Choroid plexus epithelial cell (primary cell): ENCODE measurements at regions not wholly inside any gene's neighbourhood (a gene's known extent, or its start where the extent isn't known, plus 50 kb on each side); places are given as distances from the start of the nearest gene placed in this dataset.

ENCODE experiments used
- DNase-seq: peaks from one replicate; pipeline ENCODE4 v3.0.0-alpha.2; 2010; ENCODE audit warnings: low read depth
- H3K4me3 ChIP-seq: 2 replicates; pipeline ENCODE4 v1.5.1; 2011; ENCODE audit warnings: low read depth, mild to moderate bottlenecking, control low read depth, low read length, moderate library complexity
- TF ChIP-seq, protein P1 (sequence below): conservative IDR thresholded peaks from 2 replicates; pipeline ENCODE4 v1.5.1; 2011; ENCODE audit warnings: low read depth, mild to moderate bottlenecking, control low read depth, inconsistent platforms, low read length, moderate library complexity

DNA sequence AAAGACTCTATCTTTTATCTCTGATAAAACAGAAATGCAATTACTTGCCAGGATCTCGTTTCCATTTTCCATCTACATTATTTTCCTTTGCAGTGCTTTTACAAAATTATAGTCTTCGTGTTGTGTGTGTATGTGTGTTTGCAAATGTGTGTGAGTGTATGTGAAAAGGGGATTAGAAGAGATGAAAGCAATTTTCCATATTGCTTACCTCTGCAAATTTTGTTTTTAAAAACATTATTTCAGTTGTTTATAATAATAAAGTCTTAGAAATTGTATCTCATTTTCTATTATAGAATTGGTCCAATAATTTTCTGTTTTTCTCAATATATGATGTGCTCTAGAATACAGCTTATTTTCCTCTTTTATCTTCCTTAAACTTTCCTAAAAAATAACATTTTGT lies 421.3 kb upstream of the ANKRD30A start:
- H3K4me3 ChIP-seq, result no peak overlapping the region
- DNase-seq, result no peak
- TF ChIP-seq, protein P1, sequence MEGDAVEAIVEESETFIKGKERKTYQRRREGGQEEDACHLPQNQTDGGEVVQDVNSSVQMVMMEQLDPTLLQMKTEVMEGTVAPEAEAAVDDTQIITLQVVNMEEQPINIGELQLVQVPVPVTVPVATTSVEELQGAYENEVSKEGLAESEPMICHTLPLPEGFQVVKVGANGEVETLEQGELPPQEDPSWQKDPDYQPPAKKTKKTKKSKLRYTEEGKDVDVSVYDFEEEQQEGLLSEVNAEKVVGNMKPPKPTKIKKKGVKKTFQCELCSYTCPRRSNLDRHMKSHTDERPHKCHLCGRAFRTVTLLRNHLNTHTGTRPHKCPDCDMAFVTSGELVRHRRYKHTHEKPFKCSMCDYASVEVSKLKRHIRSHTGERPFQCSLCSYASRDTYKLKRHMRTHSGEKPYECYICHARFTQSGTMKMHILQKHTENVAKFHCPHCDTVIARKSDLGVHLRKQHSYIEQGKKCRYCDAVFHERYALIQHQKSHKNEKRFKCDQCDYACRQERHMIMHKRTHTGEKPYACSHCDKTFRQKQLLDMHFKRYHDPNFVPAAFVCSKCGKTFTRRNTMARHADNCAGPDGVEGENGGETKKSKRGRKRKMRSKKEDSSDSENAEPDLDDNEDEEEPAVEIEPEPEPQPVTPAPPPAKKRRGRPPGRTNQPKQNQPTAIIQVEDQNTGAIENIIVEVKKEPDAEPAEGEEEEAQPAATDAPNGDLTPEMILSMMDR, result no peak

DNA sequence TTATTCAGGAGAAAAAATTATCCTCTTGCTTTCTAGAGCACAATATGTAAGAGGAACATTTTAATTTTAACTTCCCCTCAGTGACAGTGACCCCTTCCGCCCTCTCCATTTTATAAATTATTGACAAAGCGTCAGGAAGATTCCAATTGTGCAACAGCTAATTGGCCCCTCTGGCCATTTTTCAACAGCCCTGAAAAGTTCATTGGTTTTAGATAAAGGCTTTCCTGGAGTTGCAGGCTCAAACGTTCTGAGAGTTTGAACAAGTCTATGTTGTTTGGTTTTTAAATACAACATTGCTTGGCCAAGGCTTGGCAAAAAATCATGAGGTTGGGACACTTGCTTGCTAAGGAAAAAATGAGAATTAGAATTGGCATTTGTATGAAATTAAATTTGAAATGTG lies 422.2 kb upstream of the ANKRD30A start:
- TF ChIP-seq, protein P1, result no peak
- no peak for DNase-seq
- H3K4me3 ChIP-seq, result no peak overlapping the region

DNA sequence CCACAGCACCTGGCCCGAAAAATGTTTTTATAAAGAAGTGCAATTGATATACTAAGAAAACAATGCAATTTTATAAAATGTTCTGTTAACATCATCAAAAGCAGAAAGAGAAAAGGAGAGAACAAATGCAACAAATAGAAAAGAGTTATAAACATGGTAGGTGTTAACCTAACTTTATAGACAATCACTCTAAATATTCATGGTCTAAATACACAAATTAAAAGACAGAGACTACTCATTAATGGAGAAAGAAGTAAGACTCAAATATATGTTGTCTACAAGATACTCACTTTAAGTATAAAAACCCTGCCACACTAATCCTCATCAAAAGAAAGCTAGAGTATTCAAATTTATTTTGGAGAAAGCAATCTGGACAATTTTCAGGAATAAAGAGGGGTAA lies 425.3 kb upstream of the ANKRD30A start:
- H3K4me3 ChIP-seq, result no peak overlapping the region
- DNase-seq, result no peak
- TF ChIP-seq, protein P1, result no peak

DNA sequence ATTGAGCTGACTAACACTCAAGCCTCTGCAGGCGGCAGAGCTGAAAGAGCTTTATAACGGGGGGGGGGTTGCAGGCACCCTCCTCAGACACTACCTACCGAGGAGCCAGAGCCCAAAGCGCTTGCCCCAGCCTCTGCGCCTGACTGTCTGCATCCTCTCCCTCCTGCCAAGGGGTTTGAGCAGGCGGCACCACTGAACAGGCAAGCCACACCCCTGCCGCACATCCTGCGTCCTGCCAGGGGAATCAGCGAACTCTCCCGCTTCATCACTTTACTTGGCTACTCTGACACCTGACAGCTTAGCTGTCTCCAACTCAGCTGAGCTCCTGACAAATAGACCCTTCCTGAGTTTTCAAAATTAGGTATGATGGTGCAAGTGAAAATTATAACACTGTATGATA lies 432.6 kb upstream of the ANKRD30A start:
- TF ChIP-seq, protein P1, result no peak
- DNase-seq, result no peak
- no peak overlapping the region for H3K4me3 ChIP-seq

DNA sequence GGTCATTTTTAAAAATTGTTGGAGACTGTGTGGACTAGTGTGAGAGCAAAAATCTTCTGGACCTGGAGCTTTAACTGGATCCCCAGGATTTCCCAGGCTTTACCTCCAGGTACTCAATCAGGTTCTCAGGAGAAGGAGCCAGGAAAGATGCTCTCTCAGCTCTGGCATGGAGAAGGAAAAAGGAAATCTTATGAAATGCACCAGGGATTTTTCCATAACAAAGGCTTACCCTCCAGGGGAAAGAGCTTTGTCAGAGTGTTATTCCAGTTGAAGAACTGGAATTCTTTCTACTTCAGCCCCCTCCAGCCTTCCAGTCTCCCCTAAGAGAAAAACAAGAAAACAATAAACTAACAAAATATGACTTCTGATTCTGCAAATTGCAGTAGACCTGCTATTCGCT lies 436.7 kb upstream of the ANKRD30A start:
- no peak for DNase-seq
- H3K4me3 ChIP-seq, result no peak overlapping the region
- TF ChIP-seq, protein P1, result no peak

DNA sequence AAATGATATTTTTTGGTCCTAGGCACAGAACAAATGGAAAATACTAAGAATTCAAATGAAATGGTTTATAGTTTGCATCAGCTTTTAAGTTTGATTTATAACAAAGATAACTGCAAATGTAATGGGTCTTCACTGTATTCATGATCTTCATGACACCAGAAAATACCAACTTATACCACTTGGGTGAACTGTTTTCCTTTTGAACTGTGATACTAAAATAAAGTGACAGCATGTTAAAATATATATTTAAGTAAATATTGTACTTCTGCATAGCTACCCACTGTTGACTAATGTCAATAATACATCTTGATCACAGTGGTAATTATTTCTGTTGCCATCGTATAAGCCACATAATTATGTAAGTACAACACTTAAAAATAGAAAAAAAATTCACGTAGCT lies 442.0 kb upstream of the ANKRD30A start:
- no peak overlapping the region for H3K4me3 ChIP-seq
- no peak for DNase-seq
- TF ChIP-seq, protein P1, result no peak

DNA sequence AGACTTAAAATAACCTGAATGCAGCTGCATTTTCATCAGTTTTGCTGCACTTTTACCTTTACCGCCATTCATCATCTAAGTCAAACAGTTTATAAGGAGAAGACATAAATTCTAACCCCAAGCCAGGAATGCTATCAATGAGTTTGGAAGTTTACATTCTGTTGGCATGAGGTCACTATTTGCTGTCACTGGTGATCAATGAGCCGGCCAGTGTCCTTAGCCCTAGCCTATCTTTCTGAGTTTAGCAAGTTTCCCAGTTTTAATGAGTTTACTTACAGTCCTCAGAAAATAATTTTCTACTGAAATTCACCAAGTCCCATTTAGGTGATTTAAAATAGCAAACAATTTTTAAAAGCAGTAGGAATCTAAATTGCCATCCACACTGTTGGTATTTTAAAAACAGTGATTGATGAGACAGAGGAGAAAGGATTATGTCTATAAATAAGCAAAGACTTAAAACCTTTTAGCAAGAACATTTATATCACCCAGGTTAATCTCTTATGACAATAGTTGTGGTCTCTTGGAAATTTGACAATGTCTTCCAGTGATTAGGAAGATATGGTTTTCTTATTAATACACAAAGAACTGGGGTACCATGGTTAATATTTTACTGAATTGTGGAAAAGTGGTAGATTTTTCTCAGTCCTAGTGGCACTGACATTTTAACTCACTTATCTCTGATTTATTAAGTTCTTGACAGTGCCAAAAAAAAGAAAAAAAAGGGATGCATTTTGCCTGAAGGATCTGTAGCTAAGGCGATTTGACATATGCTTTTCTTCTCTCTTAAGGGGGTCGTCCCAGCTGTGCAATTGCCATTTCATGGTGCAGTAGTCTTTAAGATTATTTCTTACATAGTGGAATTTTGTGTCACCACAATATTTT lies 443.4 kb upstream of the ANKRD30A start:
- TF ChIP-seq, protein P1, result no peak
- no peak for DNase-seq
- H3K4me3 ChIP-seq, result no peak overlapping the region
